HG02884 (cell line): ENCODE measurements at regions not wholly inside any gene's neighbourhood (a gene's known extent, or its start where the extent isn't known, plus 50 kb on each side); places are given as distances from the start of the nearest gene placed in this dataset.

Experiments used
- ATAC-seq: cut with Tn5 transposase; IDR thresholded peaks from one replicate; pipeline ENCODE4 v1.9.1; 2021; ENCODE audit warnings: mild to moderate bottlenecking, moderate library complexity; ENCODE audit not compliant: unreplicated experiment

- ATAC-seq = no peak
Observed at GRCh38 chr6:40645043-40645442, 57.9 kb upstream of the LRFN2 start.

DNA sequence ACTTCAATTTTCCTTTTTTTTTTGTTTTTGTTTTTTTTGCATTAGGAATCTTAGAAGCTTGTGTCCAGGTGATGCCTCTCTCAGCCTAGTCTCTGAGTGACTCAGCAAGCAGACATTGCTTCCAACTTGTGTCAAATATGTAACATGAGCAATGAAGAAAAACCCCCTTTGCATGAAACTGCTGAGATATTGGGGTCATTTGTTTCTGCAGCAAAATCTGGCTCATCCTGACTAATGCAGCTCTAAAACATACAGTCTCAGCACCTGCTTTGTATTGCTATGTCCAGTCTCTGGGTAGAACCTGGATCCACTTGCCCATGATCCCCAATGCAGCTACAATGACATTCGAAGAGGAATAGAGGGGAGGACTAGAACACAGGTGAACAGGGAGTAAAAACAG is 55.7 kb upstream of the LRFN2 start:
- ATAC-seq = no peak

GRCh38 chr6:40642190-40642589 is 55.0 kb upstream of the LRFN2 start:
- no peak for ATAC-seq

DNA sequence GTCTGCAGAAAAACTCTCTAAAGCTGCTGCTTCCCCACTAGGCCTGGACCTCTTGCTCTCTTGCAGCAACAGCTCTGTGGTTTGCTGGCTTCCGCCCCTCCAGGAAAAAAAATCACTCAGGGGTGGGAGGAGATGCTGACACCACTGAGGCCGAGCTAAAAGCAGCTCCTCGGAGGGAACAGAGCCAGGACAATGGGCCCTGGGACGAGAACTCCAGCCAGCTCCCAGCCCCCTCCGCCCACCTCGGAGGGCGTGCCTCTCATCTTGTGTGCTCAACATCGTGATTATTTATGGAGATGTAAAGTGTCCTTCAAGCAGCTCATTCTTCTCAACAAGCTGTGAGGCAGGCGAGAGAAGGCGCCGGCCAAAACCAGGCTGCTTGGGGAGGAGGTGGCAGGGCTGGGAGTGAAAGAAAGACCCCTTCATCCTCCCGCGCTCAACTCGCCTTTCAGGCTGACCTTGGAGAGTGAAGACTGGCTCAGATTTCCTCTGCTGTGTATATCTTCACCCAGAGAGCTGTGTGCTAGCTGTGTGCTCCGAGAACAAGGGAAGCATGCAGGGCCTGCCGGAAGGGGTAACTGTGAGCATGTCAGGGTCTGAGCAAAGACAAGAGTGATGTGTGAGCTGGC is 53.5 kb upstream of the LRFN2 start:
- ATAC-seq = no peak
